ENCODE measurements at regions not wholly inside any gene's neighbourhood (a gene's known extent, or its start where the extent isn't known, plus 50 kb on each side); places are given as distances from the start of the nearest gene placed in this dataset.

- TF ChIP-seq CTCF (IDR thresholded peaks at IDR 0.05) (no peak), POLR2A (IDR thresholded peaks at IDR 0.05) (no peak)
Measured at GRCh38 chr9:14415947-14416346, 102.0 kb upstream of the NFIB start.

All from adrenal gland (tissue), 5 donors.